GM12864 (cell line): ENCODE measurements at regions not wholly inside any gene's neighbourhood (a gene's known extent, or its start where the extent isn't known, plus 50 kb on each side); places are given as distances from the start of the nearest gene placed in this dataset.

Experiments
- DNase-seq: peaks from one replicate; pipeline ENCODE4 v3.0.0-alpha.2; 2011; ENCODE audit warnings: low read depth
- H3K4me3 ChIP-seq: 2 replicates; pipeline ENCODE4 v1.5.1; 2011; ENCODE audit warnings: mild to moderate bottlenecking, low read depth, low read length, control low read depth
- CTCF ChIP-seq: IDR thresholded peaks from 2 replicates; pipeline ENCODE4 v1.5.1; 2011; ENCODE audit warnings: low read depth, mild to moderate bottlenecking, moderate library complexity, low read length, control low read depth, inconsistent platforms; ENCODE audit errors: missing control alignments

GRCh38 chr12:130049666-130050065 is 112.6 kb upstream of the FZD10 start:
- no peak for DNase-seq
- no peak overlapping the region for H3K4me3 ChIP-seq
- no peak for TF ChIP-seq CTCF

- H3K4me3 ChIP-seq: no peak overlapping the region
- DNase-seq: no peak
- TF ChIP-seq CTCF: no peak
Observed at GRCh38 chr12:130051900-130052299, 110.4 kb upstream of the FZD10 start.

- no peak for DNase-seq
- no peak for TF ChIP-seq CTCF
- no peak overlapping the region for H3K4me3 ChIP-seq
Observed at GRCh38 chr12:130053651-130054069, 108.6 kb upstream of the FZD10 start.

- DNase-seq: no peak
- H3K4me3 ChIP-seq: no peak overlapping the region
- no peak for TF ChIP-seq CTCF
Observed at GRCh38 chr12:130054803-130055202, 107.5 kb upstream of the FZD10 start.

- TF ChIP-seq CTCF: no peak
- DNase-seq: no peak
- no peak overlapping the region for H3K4me3 ChIP-seq
Observed at GRCh38 chr12:130058926-130059472, 103.3 kb upstream of the FZD10 start.

- no peak overlapping the region for H3K4me3 ChIP-seq
- no peak for DNase-seq
- no peak for TF ChIP-seq CTCF
Observed at GRCh38 chr12:130063866-130064265, 98.4 kb upstream of the FZD10 start.

- no peak overlapping the region for H3K4me3 ChIP-seq
- no peak for TF ChIP-seq CTCF
- DNase-seq: no peak
Observed at GRCh38 chr12:130064999-130065398, 97.3 kb upstream of the FZD10 start.
